Trophoblast cell (in vitro differentiated cells and primary cell): ENCODE measurements at regions not wholly inside any gene's neighbourhood (a gene's known extent, or its start where the extent isn't known, plus 50 kb on each side); places are given as distances from the start of the nearest gene placed in this dataset.

Experiments used
- DNase-seq, 2 donors: peaks; one replicate each; pipeline ENCODE4 v3.0.0-alpha.2; 2016
- H2AFZ ChIP-seq: 2 replicates; pipeline ENCODE4 v1.6.1; 2013; ENCODE audit warnings: low read length, moderate library complexity, mild to moderate bottlenecking; ENCODE audit not compliant: insufficient read depth, poor library complexity
- H2AK5ac ChIP-seq: 2 replicates; pipeline ENCODE4 v1.6.1; 2013; ENCODE audit warnings: mild to moderate bottlenecking, low read length
- H2BK120ac ChIP-seq: 2 replicates; pipeline ENCODE4 v1.6.1; 2013; ENCODE audit warnings: low read length, mild to moderate bottlenecking, moderate library complexity; ENCODE audit not compliant: insufficient read depth, poor library complexity
- H2BK12ac ChIP-seq: 2 replicates; pipeline ENCODE4 v1.6.1; 2013; ENCODE audit warnings: mild to moderate bottlenecking, low read length, moderate library complexity
- H2BK5ac ChIP-seq: 2 replicates; pipeline ENCODE4 v1.6.1; 2013; ENCODE audit warnings: low read length, low read depth, moderate library complexity, mild to moderate bottlenecking; ENCODE audit not compliant: poor library complexity
- H3K14ac ChIP-seq: 2 replicates; pipeline ENCODE4 v1.6.1; 2013; ENCODE audit warnings: mild to moderate bottlenecking, low read length
- H3K18ac ChIP-seq: 2 replicates; pipeline ENCODE4 v1.6.1; 2013; ENCODE audit warnings: mild to moderate bottlenecking, low read length
- H3K23ac ChIP-seq: 2 replicates; pipeline ENCODE4 v1.6.1; 2013; ENCODE audit warnings: low read length
- H3K27ac ChIP-seq: 2 replicates; pipeline ENCODE4 v1.5.1; 2013; ENCODE audit warnings: low read depth, mild to moderate bottlenecking, inconsistent platforms, low read length, moderate library complexity
- H3K27me3 ChIP-seq: 2 replicates; pipeline ENCODE4 v1.6.1; 2013; ENCODE audit warnings: inconsistent platforms, mild to moderate bottlenecking, low read length, moderate library complexity; ENCODE audit not compliant: insufficient read depth
- H3K36me3 ChIP-seq, 2 experiments: 1 replicate in 1 of 2; 2 replicates in 1 of 2; pipeline ENCODE4 v1.6.1; 2013; ENCODE audit warnings: low read length in 2 of 2, mild to moderate bottlenecking in 2 of 2, moderate library complexity in 1 of 2; ENCODE audit not compliant: insufficient read depth in 2 of 2, control insufficient read depth in 1 of 2
- H3K4ac ChIP-seq: 2 replicates; pipeline ENCODE4 v1.6.1; 2013; ENCODE audit warnings: low read depth, mild to moderate bottlenecking, low read length, moderate library complexity
- H3K4me1 ChIP-seq, 2 experiments: 1 replicate in 1 of 2; 2 replicates in 1 of 2; pipeline ENCODE4 v1.6.1; 2013; ENCODE audit warnings: low read length in 2 of 2, mild to moderate bottlenecking in 2 of 2, moderate library complexity in 1 of 2; ENCODE audit not compliant: insufficient read depth in 2 of 2, control insufficient read depth in 1 of 2
- H3K4me2 ChIP-seq: 2 replicates; pipeline ENCODE4 v1.6.1; 2013; ENCODE audit warnings: inconsistent platforms, mild to moderate bottlenecking, low read length, moderate library complexity
- H3K4me3 ChIP-seq: 2 replicates; pipeline ENCODE4 v1.5.1; 2013; ENCODE audit warnings: mild to moderate bottlenecking, low read depth, low read length, inconsistent platforms
- H3K79me1 ChIP-seq: one replicate; pipeline ENCODE4 v1.6.1; 2013; ENCODE audit warnings: low read length
- H3K79me2 ChIP-seq: 2 replicates; pipeline ENCODE4 v1.6.1; 2013; ENCODE audit warnings: low read length, mild to moderate bottlenecking; ENCODE audit not compliant: control insufficient read depth, insufficient read depth, poor library complexity
- H3K9ac ChIP-seq: 2 replicates; pipeline ENCODE4 v1.6.1; 2013; ENCODE audit warnings: mild to moderate bottlenecking, low read length
- H3K9me3 ChIP-seq: 2 replicates; pipeline ENCODE4 v1.6.1; 2013; ENCODE audit warnings: low read depth, mild to moderate bottlenecking, control low read depth, inconsistent platforms, low read length; ENCODE audit not compliant: insufficient read depth
- H4K12ac ChIP-seq: 2 replicates; pipeline ENCODE4 v1.6.1; 2013; ENCODE audit warnings: low read depth, mild to moderate bottlenecking, low read length, moderate library complexity
- H4K8ac ChIP-seq: 2 replicates; pipeline ENCODE4 v1.6.1; 2013; ENCODE audit warnings: low read depth, mild to moderate bottlenecking, low read length, moderate library complexity
- H4K91ac ChIP-seq: one replicate; pipeline ENCODE4 v1.6.1; 2013; ENCODE audit warnings: low read depth, mild to moderate bottlenecking, low read length, moderate library complexity
- WGBS: extraction: QIAGEN DNeasy Blood & Tissue Kit; methylation state at CpG from one replicate; pipeline ENCODE4 v1.1.7; 2013; ENCODE audit warnings: missing lambda C conversion rate; ENCODE audit not compliant: insufficient read length, insufficient coverage; ENCODE audit errors: extremely low coverage; 5-methylcytosine and 5-hydroxymethylcytosine counted together

GRCh38 chr12:123069436-123070266 is 81.2 kb downstream of the PITPNM2 start:
- Histone ChIP-seq H3K36me3 (no peaks in the 10 kb centered on the region), H2AK5ac (no peak overlapping the region)

GRCh38 chr12:123067654-123068053 is 83.2 kb downstream of the PITPNM2 start:
- no peak overlapping the region for H2BK5ac ChIP-seq
- no peaks in the 10 kb centered on the region for H3K36me3 ChIP-seq
- H2BK120ac ChIP-seq, result no peak overlapping the region
- H3K79me2 ChIP-seq, result no peaks in the 10 kb centered on the region
- no peak overlapping the region for H2AK5ac ChIP-seq
- no peak overlapping the region for H3K27ac ChIP-seq
- DNase-seq, result no peak
- H3K4ac ChIP-seq, result no peak overlapping the region
- H3K4me3 ChIP-seq, result no peak overlapping the region
- no peaks in the 10 kb centered on the region for H3K79me1 ChIP-seq
- no peak overlapping the region for H4K12ac ChIP-seq
- H3K9me3 ChIP-seq, result no peaks in the 10 kb centered on the region
- H3K14ac ChIP-seq, result no peak overlapping the region
- no peak overlapping the region for H3K18ac ChIP-seq
- H3K27me3 ChIP-seq, result no peaks in the 10 kb centered on the region
- H4K91ac ChIP-seq, result no peak overlapping the region
- no peak overlapping the region for H2AFZ ChIP-seq
- no peak overlapping the region for H3K9ac ChIP-seq
- H4K8ac ChIP-seq, result no peak overlapping the region
- H2BK12ac ChIP-seq, result no peak overlapping the region
- WGBS, result no CpG with 5 or more reads among the region's 5 CpGs
- peaks cover 17 to 20% of the 10 kb centered on the region in 2 experiments for H3K4me1 ChIP-seq
- H3K4me2 ChIP-seq, result no peak overlapping the region
- no peak overlapping the region for H3K23ac ChIP-seq

More at GRCh38 chr12:123069436-123070266, 81.2 kb downstream of the PITPNM2 start:
- Histone ChIP-seq H4K91ac (peak overlapping the region; percentile 0), H3K18ac (no peak overlapping the region), H3K9ac (no peak overlapping the region), H4K8ac (no peak overlapping the region), H2AFZ (no peak overlapping the region), H3K9me3 (no peaks in the 10 kb centered on the region), H4K12ac (no peak overlapping the region), H3K4me2 (no peak overlapping the region), H3K4me1 (peaks cover 11 to 16% of the 10 kb centered on the region in 2 experiments), H3K4ac (no peak overlapping the region), H3K23ac (no peak overlapping the region), H2BK5ac (no peak overlapping the region), H3K4me3 (no peak overlapping the region), H3K27me3 (no peaks in the 10 kb centered on the region), H3K14ac (no peak overlapping the region), H3K79me2 (no peaks in the 10 kb centered on the region), H3K27ac (no peak overlapping the region), H3K79me1 (no peaks in the 10 kb centered on the region), H2BK12ac (no peak overlapping the region), H2BK120ac (no peak overlapping the region)
- DNase-seq, result no peak
- no CpG with 5 or more reads among the region's 12 CpGs for WGBS

- Histone ChIP-seq H3K27ac (no peak overlapping the region), H3K4me2 (no peak overlapping the region), H3K9ac (no peak overlapping the region), H4K12ac (no peak overlapping the region), H4K8ac (no peak overlapping the region), H2BK120ac (no peak overlapping the region), H2BK12ac (no peak overlapping the region), H3K79me2 (no peaks in the 10 kb centered on the region), H2AK5ac (no peak overlapping the region), H3K23ac (no peak overlapping the region), H4K91ac (no peak overlapping the region), H3K36me3 (no peaks in the 10 kb centered on the region), H3K18ac (no peak overlapping the region), H2BK5ac (no peak overlapping the region), H3K14ac (no peak overlapping the region), H3K27me3 (no peaks in the 10 kb centered on the region), H3K4me3 (no peak overlapping the region), H2AFZ (no peak overlapping the region), H3K79me1 (no peaks in the 10 kb centered on the region), H3K4ac (no peak overlapping the region), H3K4me1 (peaks cover 17 to 18% of the 10 kb centered on the region in 2 experiments), H3K9me3 (no peaks in the 10 kb centered on the region)
- no CpG with 5 or more reads among the region's 1 CpG for WGBS
- DNase-seq, result no peak
Observed at GRCh38 chr12:123066384-123066710, 84.5 kb downstream of the PITPNM2 start.

GRCh38 chr12:123065676-123066383 is 85.1 kb downstream of the PITPNM2 start:
- no peak overlapping the region for H3K4me3 ChIP-seq
- no peak overlapping the region for H2BK12ac ChIP-seq
- no peak overlapping the region for H4K8ac ChIP-seq
- WGBS, result no CpG with 5 or more reads among the region's 9 CpGs
- no peak overlapping the region for H2AK5ac ChIP-seq
- peaks cover 12 to 14% of the 10 kb centered on the region in 2 experiments for H3K4me1 ChIP-seq
- no peaks in the 10 kb centered on the region for H3K79me2 ChIP-seq
- H3K27me3 ChIP-seq, result no peaks in the 10 kb centered on the region
- no peak overlapping the region for H4K91ac ChIP-seq
- no peak overlapping the region for H3K14ac ChIP-seq
- H2BK120ac ChIP-seq, result no peak overlapping the region
- no peak overlapping the region for H3K18ac ChIP-seq
- no peaks in the 10 kb centered on the region for H3K79me1 ChIP-seq
- no peak for DNase-seq
- no peak overlapping the region for H3K23ac ChIP-seq
- H3K4me2 ChIP-seq, result no peak overlapping the region
- H2BK5ac ChIP-seq, result no peak overlapping the region
- no peak overlapping the region for H2AFZ ChIP-seq
- H4K12ac ChIP-seq, result no peak overlapping the region
- H3K9me3 ChIP-seq, result no peaks in the 10 kb centered on the region
- H3K27ac ChIP-seq, result no peak overlapping the region
- no peak overlapping the region for H3K4ac ChIP-seq
- no peaks in the 10 kb centered on the region for H3K36me3 ChIP-seq
- no peak overlapping the region for H3K9ac ChIP-seq
